NCI-H460 (cell line): ENCODE measurements at regions not wholly inside any gene's neighbourhood (a gene's known extent, or its start where the extent isn't known, plus 50 kb on each side); places are given as distances from the start of the nearest gene placed in this dataset.
"Not testable (repeated sequence)": the region's sequence is repeated elsewhere in the genome, so short reads cannot be mapped to it uniquely, and the experiment has no call there.

Experiments
- DNase-seq: peaks from one replicate; pipeline ENCODE4 v3.0.0-alpha.2; 2016; ENCODE audit warnings: low read depth; ENCODE audit errors: extremely low read depth

GRCh38 chr2:72078773-72079172 is 68.9 kb downstream of the CYP26B1 start:
- DNase-seq = no peak

GRCh38 chr2:72077702-72078169 is 69.9 kb downstream of the CYP26B1 start:
- DNase-seq = no peak

GRCh38 chr2:72073373-72073772 is 74.3 kb downstream of the CYP26B1 start:
- DNase-seq = not testable (repeated sequence)

- not testable (repeated sequence) for DNase-seq
Measured at GRCh38 chr2:72064197-72064596, 83.5 kb downstream of the CYP26B1 start.

GRCh38 chr2:72062336-72062735 is 85.3 kb downstream of the CYP26B1 start:
- DNase-seq = no peak

- DNase-seq = no peak
Measured at GRCh38 chr2:72057308-72057707, 90.4 kb downstream of the CYP26B1 start.

- no peak for DNase-seq
Measured at GRCh38 chr2:72051971-72052505, 95.6 kb downstream of the CYP26B1 start.

- no peak for DNase-seq
Measured at GRCh38 chr2:72051204-72051603, 96.5 kb downstream of the CYP26B1 start.

- DNase-seq = no peak
Measured at GRCh38 chr2:72050734-72051133, 96.9 kb downstream of the CYP26B1 start.

- DNase-seq = no peak
Measured at GRCh38 chr2:72048881-72049477, 98.7 kb downstream of the CYP26B1 start.

GRCh38 chr2:72043985-72044384 is 103.7 kb downstream of the CYP26B1 start:
- DNase-seq = no peak

- no peak for DNase-seq
Measured at GRCh38 chr2:72041638-72042111, 106.0 kb downstream of the CYP26B1 start.

GRCh38 chr2:72040629-72041571 is 106.8 kb downstream of the CYP26B1 start:
- DNase-seq = no peak

- no peak for DNase-seq
Measured at GRCh38 chr2:72038524-72038923, 109.1 kb downstream of the CYP26B1 start.

- DNase-seq = no peak
Measured at GRCh38 chr2:72037261-72037666, 110.4 kb downstream of the CYP26B1 start.

GRCh38 chr2:72036595-72036994 is 111.1 kb downstream of the CYP26B1 start:
- no peak for DNase-seq

- no peak for DNase-seq
Measured at GRCh38 chr2:72036173-72036545, 111.5 kb downstream of the CYP26B1 start.

- DNase-seq = no peak
Measured at GRCh38 chr2:72035518-72036172, 112.0 kb downstream of the CYP26B1 start.

GRCh38 chr2:72034353-72035095 is 113.1 kb downstream of the CYP26B1 start:
- no peak for DNase-seq

- DNase-seq = no peak
Measured at GRCh38 chr2:72033636-72034035, 114.0 kb downstream of the CYP26B1 start.
